Activated CD8-positive, alpha-beta memory T cell treated with anti-CD3 and anti-CD28 coated beads, Interleukin-2, amount 10 ng/mL, durations not matched to agents 7 days and 5 days (primary cell): ENCODE measurements at regions not wholly inside any gene's neighbourhood (a gene's known extent, or its start where the extent isn't known, plus 50 kb on each side); places are given as distances from the start of the nearest gene placed in this dataset.

ENCODE experiments used
- ATAC-seq: fragments of 150-1000 bp; cut with Tn5 transposase; one replicate; pipeline ENCODE4 v1.10.0; 2021; ENCODE audit warnings: moderate library complexity
- CTCF ChIA-PET: fragments of 350-600 bp; sonication (Branson Sonifier 250); formaldehyde crosslinking; loops from one replicate; lab custom pipeline; 2021; ENCODE audit warnings: antibody characterized with exemption; lab: Charles Lee
- DNase-seq: peaks from one replicate; pipeline ENCODE4 v3.0.0-alpha.2; 2020
- H3K27ac Mint-ChIP-seq: one replicate; pipeline ENCODE4 v1.8.0; 2021; ENCODE audit warnings: mild to moderate bottlenecking, mixed read lengths
- H3K27me3 Mint-ChIP-seq: one replicate; pipeline ENCODE4 v1.8.0; 2021; ENCODE audit warnings: mixed read lengths
- H3K36me3 Mint-ChIP-seq: one replicate; pipeline ENCODE4 v1.8.0; 2021; ENCODE audit warnings: mild to moderate bottlenecking, mixed read lengths
- H3K4me1 Mint-ChIP-seq: one replicate; pipeline ENCODE4 v1.8.0; 2021; ENCODE audit warnings: mixed read lengths
- H3K4me3 Mint-ChIP-seq: one replicate; pipeline ENCODE4 v1.8.0; 2021; ENCODE audit warnings: mild to moderate bottlenecking, moderate library complexity, mixed read lengths
- H3K9me3 Mint-ChIP-seq: one replicate; pipeline ENCODE4 v1.8.0; 2022; ENCODE audit warnings: low read depth, mixed read lengths

- no peak overlapping the region for H3K27ac Mint-ChIP-seq
- DNase-seq = no peak
- H3K4me1 Mint-ChIP-seq = no peaks in the 10 kb centered on the region
- H3K27me3 Mint-ChIP-seq = no peaks in the 10 kb centered on the region
- no peak overlapping the region for H3K4me3 Mint-ChIP-seq
- no peaks in the 10 kb centered on the region for H3K36me3 Mint-ChIP-seq
- ATAC-seq = no peak
- CTCF ChIA-PET = no interaction called here
- H3K9me3 Mint-ChIP-seq = no peaks in the 10 kb centered on the region
These were observed 271.0 kb downstream of the MYCN start for GRCh38 chr2:16211341-16211740.

GRCh38 chr2:16210841-16211240 lies 270.5 kb downstream of the MYCN start:
- ATAC-seq = no peak
- no peak for DNase-seq
- H3K4me3 Mint-ChIP-seq = no peak overlapping the region
- H3K4me1 Mint-ChIP-seq = no peaks in the 10 kb centered on the region
- no peaks in the 10 kb centered on the region for H3K36me3 Mint-ChIP-seq
- H3K27me3 Mint-ChIP-seq = no peaks in the 10 kb centered on the region
- CTCF ChIA-PET = no interaction called here
- no peaks in the 10 kb centered on the region for H3K9me3 Mint-ChIP-seq
- H3K27ac Mint-ChIP-seq = no peak overlapping the region

GRCh38 chr2:16209799-16210198 lies 269.4 kb downstream of the MYCN start:
- Mint-ChIP-seq H3K27ac (no peak overlapping the region), H3K4me1 (no peaks in the 10 kb centered on the region), H3K36me3 (no peaks in the 10 kb centered on the region), H3K9me3 (no peaks in the 10 kb centered on the region), H3K4me3 (no peak overlapping the region), H3K27me3 (no peaks in the 10 kb centered on the region)
- CTCF ChIA-PET = no interaction called here
- DNase-seq (no peak), ATAC-seq (no peak)

GRCh38 chr2:16208921-16209320 lies 268.6 kb downstream of the MYCN start:
- DNase-seq = no peak
- H3K27me3 Mint-ChIP-seq = no peaks in the 10 kb centered on the region
- no peak overlapping the region for H3K4me3 Mint-ChIP-seq
- no peaks in the 10 kb centered on the region for H3K4me1 Mint-ChIP-seq
- no peak for ATAC-seq
- CTCF ChIA-PET = no interaction called here
- H3K36me3 Mint-ChIP-seq = no peaks in the 10 kb centered on the region
- H3K27ac Mint-ChIP-seq = no peak overlapping the region
- no peaks in the 10 kb centered on the region for H3K9me3 Mint-ChIP-seq

DNA sequence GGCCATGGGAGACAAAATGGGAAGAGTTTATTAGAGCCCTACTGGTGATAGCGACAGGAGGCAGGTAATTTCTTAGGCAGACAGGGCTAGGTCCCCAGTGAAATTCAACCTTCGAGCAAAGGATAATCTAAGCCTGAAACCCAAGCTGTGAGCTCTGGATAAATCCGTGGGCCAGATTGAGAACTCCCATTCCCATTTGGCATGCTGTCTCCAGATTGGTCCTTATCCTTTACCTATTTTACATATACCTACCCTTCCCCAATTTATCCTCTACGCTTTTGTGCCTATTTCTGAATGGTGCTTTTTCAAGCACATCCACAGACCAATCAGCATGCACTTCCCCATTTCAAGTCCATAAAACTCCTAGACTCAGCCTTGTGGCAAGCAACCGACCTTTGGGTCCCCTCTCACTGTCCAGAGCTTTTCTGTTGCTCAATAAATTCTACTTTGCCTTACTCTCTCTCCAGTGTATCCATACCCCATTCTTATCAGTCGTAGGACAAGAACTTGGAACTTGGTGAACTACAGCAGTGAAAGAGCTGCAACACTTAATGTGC lies 268.0 kb downstream of the MYCN start:
- Mint-ChIP-seq H3K27me3 (no peaks in the 10 kb centered on the region), H3K4me1 (no peaks in the 10 kb centered on the region), H3K9me3 (no peaks in the 10 kb centered on the region), H3K4me3 (no peak overlapping the region), H3K27ac (no peak overlapping the region), H3K36me3 (no peaks in the 10 kb centered on the region)
- CTCF ChIA-PET = no interaction called here
- DNase-seq (no peak), ATAC-seq (no peak)

DNA sequence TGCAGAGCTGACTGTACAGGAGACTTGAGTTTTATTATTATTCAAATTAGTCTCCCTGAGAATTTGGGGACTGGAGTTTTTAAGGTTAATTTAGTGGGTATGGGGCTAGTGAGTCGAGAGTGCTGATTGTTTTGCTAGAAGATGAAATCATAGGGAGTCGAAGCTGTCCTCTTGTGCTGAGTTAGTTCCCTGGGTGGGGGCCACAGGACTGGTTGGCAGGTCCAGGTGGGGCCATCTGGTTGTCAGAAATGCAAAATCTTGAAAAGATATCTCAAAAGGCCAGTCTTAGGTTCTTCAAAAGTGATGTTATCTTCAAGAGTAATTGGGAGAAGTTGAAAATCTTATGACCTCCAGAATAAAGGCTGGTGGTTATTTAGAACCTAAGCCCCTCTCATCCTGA lies 267.3 kb downstream of the MYCN start:
- H3K9me3 Mint-ChIP-seq = no peaks in the 10 kb centered on the region
- H3K4me1 Mint-ChIP-seq = no peaks in the 10 kb centered on the region
- no peak overlapping the region for H3K27ac Mint-ChIP-seq
- H3K36me3 Mint-ChIP-seq = no peaks in the 10 kb centered on the region
- CTCF ChIA-PET = no interaction called here
- ATAC-seq (no peak), DNase-seq (no peak)
- H3K27me3 Mint-ChIP-seq = no peaks in the 10 kb centered on the region
- H3K4me3 Mint-ChIP-seq = no peak overlapping the region

DNA sequence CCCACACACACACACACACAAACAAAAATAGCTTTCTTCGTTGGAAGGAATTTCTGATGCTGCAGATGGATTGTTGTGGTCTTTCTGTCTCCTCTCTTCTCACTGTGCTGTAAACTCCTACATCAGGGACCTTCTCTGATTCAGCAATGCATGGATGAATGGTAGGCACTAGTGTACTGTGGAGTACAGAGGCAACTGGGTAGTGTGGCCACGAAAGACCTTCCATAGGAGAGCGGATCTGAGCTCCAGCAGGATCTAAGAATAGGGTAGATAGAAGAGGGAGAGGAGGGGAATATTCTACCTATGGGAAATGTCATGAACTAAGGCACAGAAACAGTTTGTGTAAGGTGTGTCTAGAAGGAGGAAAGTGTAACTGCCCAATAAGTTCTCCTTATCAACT lies 266.8 kb downstream of the MYCN start:
- ATAC-seq = no peak
- Mint-ChIP-seq H3K27ac (no peak overlapping the region), H3K27me3 (no peaks in the 10 kb centered on the region), H3K4me3 (no peak overlapping the region), H3K36me3 (no peaks in the 10 kb centered on the region), H3K4me1 (no peaks in the 10 kb centered on the region), H3K9me3 (no peaks in the 10 kb centered on the region)
- CTCF ChIA-PET = no interaction called here
- no peak for DNase-seq

DNA sequence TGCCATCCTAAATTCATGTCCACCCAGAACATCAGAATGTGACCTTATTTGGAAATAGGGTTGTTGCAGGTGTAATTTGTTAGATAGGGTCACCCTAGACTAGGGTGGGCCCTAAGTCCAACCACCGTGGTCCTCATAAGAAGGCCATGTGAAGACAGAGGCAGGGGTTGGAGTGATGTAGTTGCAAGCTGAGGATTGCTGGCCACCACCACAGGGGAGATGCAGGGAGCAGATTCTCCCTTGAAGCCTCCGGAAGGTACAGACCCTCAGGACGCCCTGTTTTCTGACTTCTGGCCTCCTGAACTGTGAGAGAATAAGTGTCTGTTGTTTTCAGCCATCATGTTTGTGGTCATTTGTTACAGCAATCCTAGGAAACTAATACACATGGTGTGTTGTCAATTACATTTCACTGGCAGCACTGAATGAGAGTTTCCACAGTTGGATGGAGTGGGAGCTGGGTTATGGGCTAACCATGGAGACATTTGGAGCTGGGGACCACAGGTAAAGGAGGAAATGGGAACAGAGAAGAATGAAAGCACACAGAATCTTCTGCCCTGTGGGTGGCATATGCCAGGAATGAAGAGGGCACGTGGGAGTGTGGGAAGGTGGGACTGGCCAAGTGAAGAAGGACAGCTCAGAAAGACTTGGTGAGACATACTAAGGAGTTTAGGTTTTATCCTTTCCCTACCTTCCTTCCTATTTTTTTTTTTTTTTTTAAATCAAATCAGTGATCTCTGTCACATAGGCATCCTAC lies 266.0 kb downstream of the MYCN start:
- Mint-ChIP-seq H3K4me3 (no peak overlapping the region), H3K4me1 (no peaks in the 10 kb centered on the region), H3K36me3 (no peaks in the 10 kb centered on the region), H3K27ac (no peak overlapping the region), H3K27me3 (no peaks in the 10 kb centered on the region), H3K9me3 (no peaks in the 10 kb centered on the region)
- ATAC-seq (no peak), DNase-seq (no peak)
- CTCF ChIA-PET = no interaction called here

DNA sequence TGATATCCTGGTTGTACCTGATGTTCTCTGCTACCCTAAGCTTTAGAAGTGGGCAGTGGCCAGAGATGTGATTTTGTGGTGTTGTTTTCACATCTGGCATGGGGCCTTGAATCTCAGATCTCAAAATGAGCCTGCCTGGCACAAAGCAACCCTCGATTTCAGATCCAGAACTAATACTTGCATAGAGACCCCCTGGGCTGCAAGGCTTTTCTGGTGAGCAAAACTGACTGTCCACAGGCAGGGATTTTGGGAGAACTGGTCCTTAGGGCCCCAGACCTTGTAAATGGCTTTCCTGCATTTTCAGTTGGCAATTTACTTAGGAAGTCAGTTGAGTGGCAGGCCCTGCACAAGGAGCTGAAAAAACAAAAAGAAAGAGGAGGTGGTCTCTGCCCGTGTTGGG lies 265.3 kb downstream of the MYCN start:
- DNase-seq = no peak
- Mint-ChIP-seq H3K9me3 (no peaks in the 10 kb centered on the region), H3K27me3 (no peaks in the 10 kb centered on the region), H3K36me3 (no peaks in the 10 kb centered on the region), H3K4me1 (no peaks in the 10 kb centered on the region), H3K4me3 (no peak overlapping the region), H3K27ac (no peak overlapping the region)
- CTCF ChIA-PET = no interaction called here
- ATAC-seq = no peak

DNA sequence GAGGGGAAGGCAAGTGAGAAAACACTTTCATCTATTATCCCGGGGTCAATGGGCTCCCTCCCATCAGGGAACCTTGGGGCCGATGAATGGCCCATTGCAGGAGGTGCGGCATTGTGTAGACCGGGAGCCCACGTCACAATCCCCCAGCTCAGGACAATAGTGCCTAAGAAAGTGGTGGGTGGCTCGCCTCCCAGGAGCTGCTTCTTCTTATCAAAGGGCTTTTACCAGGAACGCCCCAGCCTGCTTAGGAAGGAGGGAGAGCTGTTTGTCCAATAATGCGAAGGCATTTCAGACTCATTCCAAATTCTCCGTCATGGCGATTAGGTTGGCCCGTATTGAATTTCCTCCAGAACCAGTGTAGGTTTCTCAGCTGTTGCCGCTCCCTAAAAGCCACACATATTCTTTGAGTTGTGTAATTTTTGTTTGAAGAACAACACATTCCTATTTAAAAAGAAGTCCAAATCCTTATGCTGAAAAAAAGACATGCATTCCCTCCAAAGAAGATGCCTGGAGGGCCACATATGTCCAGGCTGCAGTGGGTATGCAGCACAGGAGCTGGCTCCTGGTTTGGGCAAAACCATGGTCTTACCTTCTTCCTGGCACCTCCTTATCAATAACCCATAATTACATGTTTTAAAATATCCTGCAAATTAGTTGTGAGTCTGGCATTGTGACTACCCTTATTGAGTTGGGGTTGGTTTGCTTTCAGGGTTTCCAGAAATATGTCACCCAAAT lies 264.7 kb downstream of the MYCN start:
- Mint-ChIP-seq H3K4me1 (no peaks in the 10 kb centered on the region), H3K4me3 (no peak overlapping the region), H3K27ac (no peak overlapping the region), H3K36me3 (no peaks in the 10 kb centered on the region), H3K27me3 (no peaks in the 10 kb centered on the region), H3K9me3 (no peaks in the 10 kb centered on the region)
- DNase-seq (no peak), ATAC-seq (no peak)
- CTCF ChIA-PET = no interaction called here

GRCh38 chr2:16204251-16204650 lies 263.9 kb downstream of the MYCN start:
- Mint-ChIP-seq H3K27ac (no peak overlapping the region), H3K9me3 (no peaks in the 10 kb centered on the region), H3K4me3 (no peak overlapping the region), H3K4me1 (no peaks in the 10 kb centered on the region), H3K27me3 (no peaks in the 10 kb centered on the region), H3K36me3 (no peaks in the 10 kb centered on the region)
- CTCF ChIA-PET = no interaction called here
- ATAC-seq (no peak), DNase-seq (no peak)

DNA sequence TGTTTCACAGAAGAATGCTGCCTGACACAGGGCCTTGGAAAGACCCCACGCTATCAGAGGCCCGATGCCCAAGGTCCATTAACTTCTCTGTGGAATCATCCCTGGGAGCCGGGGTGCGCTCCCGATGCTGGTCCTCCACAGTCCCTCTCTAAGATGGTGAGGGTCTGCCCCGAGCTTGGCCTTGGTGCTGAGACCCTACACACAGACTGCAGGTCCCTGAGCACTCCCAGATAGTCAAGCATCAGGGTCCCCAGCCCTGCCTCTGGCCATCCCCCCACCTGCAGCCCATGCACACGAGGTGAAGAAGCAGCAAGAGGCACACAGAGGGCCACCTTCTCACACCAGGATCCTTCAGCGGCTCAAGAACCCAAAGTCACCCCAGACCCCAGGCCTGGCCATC lies 263.3 kb downstream of the MYCN start:
- Mint-ChIP-seq H3K9me3 (no peaks in the 10 kb centered on the region), H3K4me3 (no peak overlapping the region), H3K27ac (peak overlapping the region; percentile 30), H3K4me1 (no peaks in the 10 kb centered on the region), H3K36me3 (no peaks in the 10 kb centered on the region), H3K27me3 (no peaks in the 10 kb centered on the region)
- DNase-seq (no peak), ATAC-seq (no peak)
- CTCF ChIA-PET = no interaction called here

- ATAC-seq (no peak), DNase-seq (no peak)
- no peak overlapping the region for H3K27ac Mint-ChIP-seq
- H3K27me3 Mint-ChIP-seq = no peaks in the 10 kb centered on the region
- H3K36me3 Mint-ChIP-seq = no peaks in the 10 kb centered on the region
- no peak overlapping the region for H3K4me3 Mint-ChIP-seq
- CTCF ChIA-PET = no interaction called here
- H3K9me3 Mint-ChIP-seq = no peaks in the 10 kb centered on the region
- H3K4me1 Mint-ChIP-seq = no peaks in the 10 kb centered on the region
These were observed 262.7 kb downstream of the MYCN start for GRCh38 chr2:16203069-16203468.
